ENCODE measurements at regions not wholly inside any gene's neighbourhood (a gene's known extent, or its start where the extent isn't known, plus 50 kb on each side); places are given as distances from the start of the nearest gene placed in this dataset.

DNA sequence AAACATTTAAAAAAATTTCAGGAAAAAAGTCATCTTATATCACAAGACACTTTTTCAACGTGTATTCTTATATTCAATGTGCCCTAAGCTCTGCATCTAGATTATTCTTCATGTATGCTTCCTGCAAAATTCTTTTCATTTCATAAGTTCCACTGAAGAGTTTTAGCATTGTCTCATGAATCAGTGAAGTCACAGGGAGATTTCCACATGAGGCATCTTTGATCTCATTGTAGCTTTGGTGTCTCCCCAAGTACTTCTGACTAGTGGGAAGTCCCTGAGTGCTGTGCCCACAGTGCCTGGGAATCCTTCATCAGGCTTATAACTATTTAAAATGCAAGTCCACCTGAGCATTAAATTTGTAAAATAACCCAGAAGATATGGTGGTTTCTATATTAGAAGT is 123.8 kb downstream of the MAD2L1 start:
- no peaks in the 10 kb centered on the region for H3K36me3 Mint-ChIP-seq
- no peak overlapping the region for H3K27ac Mint-ChIP-seq
- no peak overlapping the region for H3K4me3 Mint-ChIP-seq
- TF ChIP-seq, protein P1, sequence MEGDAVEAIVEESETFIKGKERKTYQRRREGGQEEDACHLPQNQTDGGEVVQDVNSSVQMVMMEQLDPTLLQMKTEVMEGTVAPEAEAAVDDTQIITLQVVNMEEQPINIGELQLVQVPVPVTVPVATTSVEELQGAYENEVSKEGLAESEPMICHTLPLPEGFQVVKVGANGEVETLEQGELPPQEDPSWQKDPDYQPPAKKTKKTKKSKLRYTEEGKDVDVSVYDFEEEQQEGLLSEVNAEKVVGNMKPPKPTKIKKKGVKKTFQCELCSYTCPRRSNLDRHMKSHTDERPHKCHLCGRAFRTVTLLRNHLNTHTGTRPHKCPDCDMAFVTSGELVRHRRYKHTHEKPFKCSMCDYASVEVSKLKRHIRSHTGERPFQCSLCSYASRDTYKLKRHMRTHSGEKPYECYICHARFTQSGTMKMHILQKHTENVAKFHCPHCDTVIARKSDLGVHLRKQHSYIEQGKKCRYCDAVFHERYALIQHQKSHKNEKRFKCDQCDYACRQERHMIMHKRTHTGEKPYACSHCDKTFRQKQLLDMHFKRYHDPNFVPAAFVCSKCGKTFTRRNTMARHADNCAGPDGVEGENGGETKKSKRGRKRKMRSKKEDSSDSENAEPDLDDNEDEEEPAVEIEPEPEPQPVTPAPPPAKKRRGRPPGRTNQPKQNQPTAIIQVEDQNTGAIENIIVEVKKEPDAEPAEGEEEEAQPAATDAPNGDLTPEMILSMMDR (conservative IDR thresholded peaks at IDR 0.05), result no peak
- DNase-seq (ENCODE audit: extremely low spot score, unreplicated experiment), result no peak
- H3K4me1 Mint-ChIP-seq (ENCODE audit: unreplicated experiment), result no peaks in the 10 kb centered on the region
- H3K27me3 Mint-ChIP-seq, result no peaks in the 10 kb centered on the region
- no peaks in the 10 kb centered on the region for H3K9me3 Mint-ChIP-seq

DNA sequence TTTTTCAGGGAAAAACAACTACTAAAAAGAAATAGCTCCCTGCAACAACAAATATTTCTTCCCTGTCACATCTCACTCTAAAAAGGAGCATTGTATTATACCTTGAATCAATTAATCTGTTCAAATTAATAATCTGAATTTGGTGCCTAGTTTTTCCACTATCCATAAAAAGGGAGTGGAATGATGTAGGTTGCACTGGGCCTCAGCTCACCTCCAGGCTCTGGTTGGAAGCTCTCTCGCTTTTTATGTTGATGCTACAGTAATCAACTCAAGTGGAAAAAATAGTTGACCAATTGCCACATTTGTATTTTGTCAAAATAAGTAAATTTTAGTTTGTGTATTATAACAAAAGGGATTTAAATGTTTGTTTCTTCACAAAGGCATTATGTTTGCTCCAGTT is 126.1 kb downstream of the MAD2L1 start:
- TF ChIP-seq, protein P1 (conservative IDR thresholded peaks at IDR 0.05), result no peak
- Mint-ChIP-seq H3K4me3 (no peak overlapping the region), H3K36me3 (no peaks in the 10 kb centered on the region), H3K4me1 (ENCODE audit: unreplicated experiment) (no peaks in the 10 kb centered on the region), H3K27me3 (peaks cover 7% of the 10 kb centered on the region), H3K9me3 (no peaks in the 10 kb centered on the region), H3K27ac (no peak overlapping the region)
- DNase-seq (ENCODE audit: extremely low spot score, unreplicated experiment), result no peak

DNA sequence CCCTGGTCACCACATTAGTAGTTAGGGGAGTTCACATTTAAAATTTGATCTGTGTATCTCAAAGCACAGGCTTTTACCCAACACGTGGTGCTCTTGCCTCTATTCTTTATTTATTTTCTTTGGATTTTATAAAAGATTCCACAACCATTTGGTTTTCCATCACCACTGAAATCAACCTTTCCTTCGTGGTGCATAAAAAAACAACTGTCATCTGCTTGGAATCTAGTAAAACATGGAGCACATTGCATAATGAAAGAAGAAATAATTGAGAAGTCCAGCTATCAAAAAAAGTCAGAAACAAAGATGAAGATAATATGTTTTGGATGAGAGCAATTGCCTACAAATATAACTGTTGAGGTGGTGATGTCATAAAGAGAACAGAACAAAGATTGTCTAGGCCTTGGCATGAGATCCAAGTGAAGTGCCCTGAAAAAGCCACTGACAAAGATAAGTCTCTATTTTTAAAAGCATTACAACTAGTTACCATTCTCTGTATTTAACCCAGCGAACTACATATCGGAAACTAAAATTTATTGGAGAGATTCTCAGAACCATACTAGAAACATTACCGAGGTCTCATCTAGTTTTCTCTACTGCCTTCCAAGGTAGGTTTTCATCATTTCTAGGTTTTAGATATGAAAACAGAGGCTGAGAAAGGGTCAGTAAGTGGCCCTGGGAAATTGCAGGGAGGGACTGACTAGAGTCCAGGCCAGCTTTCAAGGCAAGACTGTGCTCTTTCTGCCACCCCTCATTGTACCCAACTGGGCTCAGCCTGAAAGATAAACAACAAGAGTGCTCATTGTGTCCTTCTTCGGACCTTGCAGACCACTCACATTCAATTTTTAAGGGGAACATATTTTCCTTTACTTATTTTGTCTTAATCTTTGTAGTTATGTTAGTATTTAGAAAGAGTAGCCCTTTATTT is 127.3 kb downstream of the MAD2L1 start:
- no peak for DNase-seq (ENCODE audit: extremely low spot score, unreplicated experiment)
- H3K27ac Mint-ChIP-seq, result no peak overlapping the region

GRCh38 chr4:119937746-119938145 is 128.9 kb downstream of the MAD2L1 start:
- Mint-ChIP-seq H3K27me3 (peaks cover 7% of the 10 kb centered on the region), H3K27ac (no peak overlapping the region), H3K36me3 (no peaks in the 10 kb centered on the region), H3K4me3 (no peak overlapping the region), H3K9me3 (no peaks in the 10 kb centered on the region), H3K4me1 (ENCODE audit: unreplicated experiment) (peaks cover 4% of the 10 kb centered on the region)
- no peak for DNase-seq (ENCODE audit: extremely low spot score, unreplicated experiment)
- TF ChIP-seq, protein P1 (conservative IDR thresholded peaks at IDR 0.05), result no peak

More for the DNA sequence above, 127.3 kb downstream of the MAD2L1 start:
- Mint-ChIP-seq H3K9me3 (no peaks in the 10 kb centered on the region), H3K36me3 (no peaks in the 10 kb centered on the region), H3K27me3 (peaks cover 7% of the 10 kb centered on the region), H3K4me3 (no peak overlapping the region), H3K4me1 (ENCODE audit: unreplicated experiment) (no peaks in the 10 kb centered on the region)
- TF ChIP-seq, protein P1 (conservative IDR thresholded peaks at IDR 0.05), result no peak

GRCh38 chr4:119933606-119934005 is 133.0 kb downstream of the MAD2L1 start:
- Mint-ChIP-seq H3K27me3 (peaks cover 7% of the 10 kb centered on the region), H3K4me1 (ENCODE audit: unreplicated experiment) (peaks cover 6% of the 10 kb centered on the region)

More at GRCh38 chr4:119933606-119934005, 133.0 kb downstream of the MAD2L1 start:
- TF ChIP-seq, protein P1 (conservative IDR thresholded peaks at IDR 0.05), result no peak
- Mint-ChIP-seq H3K36me3 (no peaks in the 10 kb centered on the region), H3K9me3 (no peaks in the 10 kb centered on the region), H3K4me3 (no peak overlapping the region), H3K27ac (no peak overlapping the region)
- DNase-seq (ENCODE audit: extremely low spot score, unreplicated experiment), result no peak

Data from type B pancreatic cell (in vitro differentiated cells).